Glutamatergic neuron (in vitro differentiated cells): ENCODE measurements at regions not wholly inside any gene's neighbourhood (a gene's known extent, or its start where the extent isn't known, plus 50 kb on each side); places are given as distances from the start of the nearest gene placed in this dataset.
"Not testable (repeated sequence)": the region's sequence is repeated elsewhere in the genome, so short reads cannot be mapped to it uniquely, and the experiment has no call there.

Source experiments
- DNase-seq: peaks from one replicate; pipeline ENCODE4 v3.0.0; 2022
- H3K27ac Mint-ChIP-seq: one replicate; pipeline ENCODE4 v1.8.0; 2020; ENCODE audit warnings: mild to moderate bottlenecking, mixed read lengths, inconsistent platforms; ENCODE audit not compliant: unreplicated experiment
- H3K27me3 Mint-ChIP-seq: one replicate; pipeline ENCODE4 v1.8.0; 2020; ENCODE audit warnings: mild to moderate bottlenecking, moderate library complexity, mixed read lengths, inconsistent platforms; ENCODE audit not compliant: unreplicated experiment
- H3K36me3 Mint-ChIP-seq: one replicate; pipeline ENCODE4 v1.8.0; 2020; ENCODE audit warnings: mild to moderate bottlenecking, mixed read lengths, inconsistent platforms; ENCODE audit not compliant: unreplicated experiment
- H3K4me1 Mint-ChIP-seq: one replicate; pipeline ENCODE4 v1.8.0; 2020; ENCODE audit warnings: mild to moderate bottlenecking, low read depth, mixed read lengths, inconsistent platforms; ENCODE audit not compliant: unreplicated experiment
- H3K4me3 Mint-ChIP-seq: one replicate; pipeline ENCODE4 v1.8.0; 2020; ENCODE audit warnings: mild to moderate bottlenecking, mixed read lengths, inconsistent platforms; ENCODE audit not compliant: unreplicated experiment
- H3K9me3 Mint-ChIP-seq: one replicate; pipeline ENCODE4 v1.8.0; 2020; ENCODE audit warnings: mild to moderate bottlenecking, moderate library complexity, mixed read lengths, inconsistent platforms; ENCODE audit not compliant: unreplicated experiment
- TF ChIP-seq, protein P1 (sequence below): fragments of 200-600 bp; sonication (generic); IDR thresholded peaks from one replicate; pipeline ENCODE4 v1.5.0; 2021; ENCODE audit not compliant: partially characterized antibody, unreplicated experiment

DNA sequence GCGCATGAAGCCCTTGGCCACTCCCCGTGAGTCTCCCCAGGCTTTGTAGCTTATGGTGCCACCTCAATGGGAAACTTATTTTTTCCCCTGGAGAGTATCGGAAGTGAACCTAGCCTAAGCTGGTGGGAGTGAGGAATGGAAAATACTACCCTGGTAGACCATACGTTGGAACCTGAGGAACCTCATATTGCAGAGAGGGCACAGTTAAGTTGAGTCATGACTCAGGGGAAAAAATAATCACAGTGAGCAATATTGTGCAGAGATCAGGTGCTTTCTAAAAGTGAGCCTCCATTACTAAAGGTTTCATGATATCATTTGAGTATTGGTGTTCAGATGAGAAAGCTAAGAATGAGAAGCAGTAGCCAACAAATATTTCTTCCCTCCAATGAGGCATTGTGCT lies 360.5 kb upstream of the NT5C1B start:
- no peaks in the 10 kb centered on the region for H3K36me3 Mint-ChIP-seq
- H3K4me1 Mint-ChIP-seq: no peaks in the 10 kb centered on the region
- H3K4me3 Mint-ChIP-seq: no peak overlapping the region
- no peak for DNase-seq
- no peaks in the 10 kb centered on the region for H3K27me3 Mint-ChIP-seq
- H3K9me3 Mint-ChIP-seq: no peaks in the 10 kb centered on the region
- TF ChIP-seq, protein P1, sequence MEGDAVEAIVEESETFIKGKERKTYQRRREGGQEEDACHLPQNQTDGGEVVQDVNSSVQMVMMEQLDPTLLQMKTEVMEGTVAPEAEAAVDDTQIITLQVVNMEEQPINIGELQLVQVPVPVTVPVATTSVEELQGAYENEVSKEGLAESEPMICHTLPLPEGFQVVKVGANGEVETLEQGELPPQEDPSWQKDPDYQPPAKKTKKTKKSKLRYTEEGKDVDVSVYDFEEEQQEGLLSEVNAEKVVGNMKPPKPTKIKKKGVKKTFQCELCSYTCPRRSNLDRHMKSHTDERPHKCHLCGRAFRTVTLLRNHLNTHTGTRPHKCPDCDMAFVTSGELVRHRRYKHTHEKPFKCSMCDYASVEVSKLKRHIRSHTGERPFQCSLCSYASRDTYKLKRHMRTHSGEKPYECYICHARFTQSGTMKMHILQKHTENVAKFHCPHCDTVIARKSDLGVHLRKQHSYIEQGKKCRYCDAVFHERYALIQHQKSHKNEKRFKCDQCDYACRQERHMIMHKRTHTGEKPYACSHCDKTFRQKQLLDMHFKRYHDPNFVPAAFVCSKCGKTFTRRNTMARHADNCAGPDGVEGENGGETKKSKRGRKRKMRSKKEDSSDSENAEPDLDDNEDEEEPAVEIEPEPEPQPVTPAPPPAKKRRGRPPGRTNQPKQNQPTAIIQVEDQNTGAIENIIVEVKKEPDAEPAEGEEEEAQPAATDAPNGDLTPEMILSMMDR: no peak
- no peak overlapping the region for H3K27ac Mint-ChIP-seq

DNA sequence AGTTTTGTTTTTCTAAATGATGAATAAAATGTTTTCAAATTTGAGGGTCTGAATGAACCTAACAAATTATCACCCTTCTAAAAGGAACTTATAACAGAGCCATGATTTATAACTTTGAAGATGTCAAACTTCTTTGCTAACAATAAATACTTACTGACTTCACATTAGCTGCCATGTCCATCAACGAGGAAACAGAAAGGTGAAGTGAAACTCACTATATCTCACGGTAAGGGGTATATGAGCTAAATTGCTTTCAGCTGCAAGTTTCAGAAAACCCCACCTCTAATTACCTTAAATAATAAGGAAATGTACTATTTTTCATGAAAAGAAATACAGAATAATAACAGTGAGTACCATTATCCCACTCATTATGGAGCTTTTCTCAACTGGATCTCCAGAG lies 350.8 kb upstream of the NT5C1B start:
- H3K9me3 Mint-ChIP-seq: no peaks in the 10 kb centered on the region
- no peaks in the 10 kb centered on the region for H3K27me3 Mint-ChIP-seq
- no peak overlapping the region for H3K4me3 Mint-ChIP-seq
- H3K4me1 Mint-ChIP-seq: no peaks in the 10 kb centered on the region
- TF ChIP-seq, protein P1: no peak
- H3K36me3 Mint-ChIP-seq: no peaks in the 10 kb centered on the region
- H3K27ac Mint-ChIP-seq: no peak overlapping the region
- DNase-seq: no peak

DNA sequence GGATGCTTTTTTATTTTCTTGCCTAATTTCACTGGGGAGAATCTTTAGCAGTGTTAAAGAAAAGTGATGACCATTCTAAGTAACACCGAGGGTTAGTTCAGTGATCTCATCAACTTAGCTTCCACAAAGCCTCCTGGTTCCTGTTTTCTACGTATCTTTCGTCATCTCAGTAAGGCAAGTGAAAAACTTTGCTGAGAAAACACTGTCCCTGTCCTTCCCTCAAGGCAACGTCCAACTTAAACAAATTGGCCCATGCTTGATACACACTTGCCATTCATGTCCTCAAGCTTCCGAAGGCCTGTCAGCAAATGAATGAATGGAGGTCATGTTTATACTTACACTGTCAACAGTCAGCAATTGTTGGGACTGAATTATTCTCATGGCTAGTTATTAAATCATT lies 350.4 kb upstream of the NT5C1B start:
- H3K36me3 Mint-ChIP-seq, H3K27ac Mint-ChIP-seq, H3K4me3 Mint-ChIP-seq, H3K4me1 Mint-ChIP-seq, DNase-seq, H3K27me3 Mint-ChIP-seq, H3K9me3 Mint-ChIP-seq: not testable (repeated sequence)

DNA sequence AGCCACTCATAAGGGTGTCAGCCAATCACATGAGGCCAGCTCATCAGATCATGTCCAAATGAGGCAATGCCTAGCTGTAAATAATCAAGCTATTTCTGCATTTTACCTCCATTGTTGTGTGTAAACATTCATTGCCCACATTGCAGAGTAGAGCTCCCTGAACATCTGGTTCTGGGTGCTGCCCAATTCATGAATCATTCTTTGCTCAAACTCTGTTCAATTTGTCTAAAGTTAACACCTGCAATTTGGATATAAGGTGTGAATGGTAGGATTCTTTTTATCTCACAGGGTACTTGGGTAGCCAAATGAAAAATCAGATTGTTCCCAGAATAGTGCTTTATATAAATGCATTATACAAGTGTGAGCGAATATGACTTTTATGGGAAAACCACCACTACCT lies 345.5 kb upstream of the NT5C1B start:
- Mint-ChIP-seq H3K4me1 (no peaks in the 10 kb centered on the region), H3K4me3 (no peak overlapping the region), H3K9me3 (no peaks in the 10 kb centered on the region), H3K36me3 (no peaks in the 10 kb centered on the region), H3K27ac (no peak overlapping the region), H3K27me3 (no peaks in the 10 kb centered on the region)
- TF ChIP-seq, protein P1: no peak
- no peak for DNase-seq

DNA sequence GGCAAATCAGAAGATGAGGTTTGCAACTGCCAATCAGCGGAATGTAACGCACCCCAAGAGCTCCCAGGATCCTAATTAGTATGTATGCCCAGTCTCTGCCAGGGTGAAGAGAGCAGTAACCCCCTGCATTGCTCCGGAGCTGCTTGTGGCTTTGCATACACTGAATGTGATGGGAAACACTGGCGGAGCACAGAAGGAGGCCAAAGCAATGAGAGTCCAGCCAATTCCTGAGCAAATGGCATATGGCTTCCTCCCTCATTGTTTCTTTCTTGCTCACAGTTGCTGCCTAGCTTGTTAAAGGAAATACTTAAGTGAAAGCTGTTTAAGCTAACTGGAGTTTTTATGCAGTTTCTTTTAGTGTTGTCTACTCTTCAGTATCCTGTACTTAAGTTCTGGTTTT lies 343.5 kb upstream of the NT5C1B start:
- H3K27me3 Mint-ChIP-seq: no peaks in the 10 kb centered on the region
- no peaks in the 10 kb centered on the region for H3K9me3 Mint-ChIP-seq
- no peak overlapping the region for H3K4me3 Mint-ChIP-seq
- TF ChIP-seq, protein P1: no peak
- no peak overlapping the region for H3K27ac Mint-ChIP-seq
- DNase-seq: no peak
- no peaks in the 10 kb centered on the region for H3K4me1 Mint-ChIP-seq
- no peaks in the 10 kb centered on the region for H3K36me3 Mint-ChIP-seq

DNA sequence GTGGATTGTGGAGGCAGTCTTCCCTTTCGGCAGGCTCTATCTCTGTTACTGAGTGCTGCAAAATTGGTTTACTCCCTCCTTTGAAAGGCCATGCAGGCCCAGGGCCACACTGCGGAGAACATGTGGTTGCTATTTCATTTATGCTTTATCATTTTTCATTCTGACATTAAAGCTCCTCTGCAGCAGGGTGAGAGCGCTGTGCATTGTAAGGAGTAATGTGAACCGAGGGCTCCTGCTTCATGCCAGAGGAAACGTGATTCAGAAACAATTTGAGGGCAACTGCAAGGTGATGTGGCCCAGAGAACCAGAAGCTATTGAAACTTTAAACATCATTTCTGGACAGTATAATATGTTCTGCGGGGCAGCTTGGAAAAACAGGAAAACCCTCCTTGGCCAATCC lies 341.6 kb upstream of the NT5C1B start:
- Mint-ChIP-seq H3K4me3 (no peak overlapping the region), H3K9me3 (no peaks in the 10 kb centered on the region), H3K27ac (no peak overlapping the region), H3K4me1 (no peaks in the 10 kb centered on the region), H3K27me3 (no peaks in the 10 kb centered on the region), H3K36me3 (peaks cover 4% of the 10 kb centered on the region)
- TF ChIP-seq, protein P1: no peak
- DNase-seq: no peak
